Smooth muscle cell (in vitro differentiated cells): ENCODE measurements at regions not wholly inside any gene's neighbourhood (a gene's known extent, or its start where the extent isn't known, plus 50 kb on each side); places are given as distances from the start of the nearest gene placed in this dataset.
"Not testable (repeated sequence)": the region's sequence is repeated elsewhere in the genome, so short reads cannot be mapped to it uniquely, and the experiment has no call there.

Experiments used
- DNase-seq: peaks from one replicate; lab custom pipeline; 2025; ENCODE audit not compliant: unreplicated experiment; lab: John Stamatoyannopoulos, UW
- H2AFZ ChIP-seq: fragments of 200-600 bp; sonication (generic); 2 replicates; pipeline ENCODE4 v1.6.0; 2016; ENCODE audit warnings: antibody characterized with exemption, low read depth, mild to moderate bottlenecking
- H3F3A ChIP-seq: fragments of 200-600 bp; sonication (generic); 2 replicates; pipeline ENCODE4 v1.6.0; 2017; ENCODE audit warnings: antibody characterized with exemption, low read depth
- H3K27ac ChIP-seq: fragments of 200-600 bp; sonication (generic); 2 replicates; pipeline ENCODE4 v1.5.1; 2016; ENCODE audit warnings: low read depth, mild to moderate bottlenecking
- H3K27me3 ChIP-seq: fragments of 200-600 bp; sonication (generic); 2 replicates; pipeline ENCODE4 v1.6.1; 2016; ENCODE audit warnings: low read depth, mild to moderate bottlenecking
- H3K36me3 ChIP-seq: fragments of 200-600 bp; sonication (generic); 2 replicates; pipeline ENCODE4 v1.5.1; 2016; ENCODE audit warnings: low read depth
- H3K4me1 ChIP-seq: fragments of 200-600 bp; sonication (generic); 2 replicates; pipeline ENCODE4 v1.5.1; 2016; ENCODE audit warnings: low read depth
- H3K4me2 ChIP-seq: fragments of 200-600 bp; sonication (generic); 2 replicates; pipeline ENCODE4 v1.6.0; 2016; ENCODE audit warnings: mild to moderate bottlenecking
- H3K4me3 ChIP-seq: fragments of 200-600 bp; sonication (generic); 2 replicates; pipeline ENCODE4 v1.5.1; 2016; ENCODE audit warnings: mild to moderate bottlenecking
- H3K79me2 ChIP-seq: fragments of 200-600 bp; sonication (generic); 2 replicates; pipeline ENCODE4 v1.6.0; 2016; ENCODE audit warnings: low read depth, mild to moderate bottlenecking
- H3K9ac ChIP-seq: fragments of 200-600 bp; sonication (generic); 2 replicates; pipeline ENCODE4 v1.6.0; 2016; ENCODE audit warnings: low read depth
- H3K9me3 ChIP-seq: fragments of 200-600 bp; sonication (generic); replicated peaks from 2 replicates; pipeline ENCODE4 v1.5.1; 2016; ENCODE audit warnings: low read depth
- H4K20me1 ChIP-seq: fragments of 200-600 bp; sonication (generic); 2 replicates; pipeline ENCODE4 v1.6.0; 2016; ENCODE audit warnings: low read depth
- CTCF ChIP-seq: fragments of 200-600 bp; sonication (generic); IDR thresholded peaks from 2 replicates; pipeline ENCODE4 v1.5.1; 2017; ENCODE audit warnings: borderline replicate concordance, mild to moderate bottlenecking, antibody characterized with exemption; ENCODE audit not compliant: insufficient read depth, poor library complexity, severe bottlenecking
- WGBS: methylation state at CpG from one replicate; pipeline ENCODE4 v1.1.7; 2016; ENCODE audit warnings: low lambda C conversion rate; 5-methylcytosine and 5-hydroxymethylcytosine counted together

DNA sequence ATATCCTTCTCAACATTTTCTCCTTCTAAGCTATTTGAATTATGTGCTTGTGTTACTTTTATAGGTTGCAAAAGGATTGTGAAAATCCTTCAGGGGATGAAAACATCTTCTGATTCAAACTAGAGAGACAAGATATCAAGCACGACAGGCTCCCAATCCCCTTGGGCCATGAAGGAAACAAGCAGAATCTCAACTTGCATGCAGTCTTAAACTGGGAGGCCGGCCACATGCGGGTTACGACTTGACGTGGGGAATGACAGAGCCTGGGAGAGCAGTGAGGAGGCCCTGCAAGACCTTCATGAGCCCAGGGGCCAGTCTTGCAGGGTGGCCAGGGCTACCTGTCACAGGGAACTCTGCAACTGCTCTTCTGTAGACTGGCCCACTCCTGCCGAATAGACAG lies 94.4 kb downstream of the SCN11A start:
- no peaks in the 10 kb centered on the region for H3K79me2 ChIP-seq
- no peaks in the 10 kb centered on the region for H3K4me1 ChIP-seq
- H3K4me3 ChIP-seq: no peak overlapping the region
- H3K27ac ChIP-seq: no peak overlapping the region
- H3K36me3 ChIP-seq: no peaks in the 10 kb centered on the region
- no peaks in the 10 kb centered on the region for H3K27me3 ChIP-seq
- H3K9me3 ChIP-seq: no peaks in the 10 kb centered on the region
- TF ChIP-seq CTCF: no peak
- WGBS: 64% methylated on average over 6 of the region's 6 CpGs
- H2AFZ ChIP-seq: no peak overlapping the region
- no peaks in the 10 kb centered on the region for H4K20me1 ChIP-seq
- H3K4me2 ChIP-seq: no peak overlapping the region
- H3K9ac ChIP-seq: no peak overlapping the region
- no peaks in the 10 kb centered on the region for H3F3A ChIP-seq
- DNase-seq: no peak

GRCh38 chr3:38952721-38953120 lies 99.0 kb downstream of the SCN11A start:
- no peaks in the 10 kb centered on the region for H3K36me3 ChIP-seq
- no peaks in the 10 kb centered on the region for H4K20me1 ChIP-seq
- no peak overlapping the region for H3K4me2 ChIP-seq
- H3K4me3 ChIP-seq: no peak overlapping the region
- no peak overlapping the region for H3K9ac ChIP-seq
- no peaks in the 10 kb centered on the region for H3K9me3 ChIP-seq
- H3K27ac ChIP-seq: no peak overlapping the region
- DNase-seq: no peak
- TF ChIP-seq CTCF: no peak
- H3K4me1 ChIP-seq: no peaks in the 10 kb centered on the region
- no peaks in the 10 kb centered on the region for H3K79me2 ChIP-seq
- no peak overlapping the region for H2AFZ ChIP-seq
- 83% methylated on average over 1 of the region's 1 CpG for WGBS
- no peaks in the 10 kb centered on the region for H3K27me3 ChIP-seq
- no peaks in the 10 kb centered on the region for H3F3A ChIP-seq

GRCh38 chr3:38951167-38951566 lies 100.6 kb downstream of the SCN11A start:
- not testable (repeated sequence) for H2AFZ ChIP-seq, H3K27ac ChIP-seq, H3K4me1 ChIP-seq, H3K4me3 ChIP-seq, H3F3A ChIP-seq, H3K79me2 ChIP-seq, DNase-seq, H3K9ac ChIP-seq, H3K4me2 ChIP-seq, H3K9me3 ChIP-seq, H4K20me1 ChIP-seq, H3K36me3 ChIP-seq, H3K27me3 ChIP-seq
- WGBS: 97% methylated on average over 15 of the region's 33 CpGs

- no peak overlapping the region for H2AFZ ChIP-seq
- H3K9me3 ChIP-seq: no peaks in the 10 kb centered on the region
- no peak for DNase-seq
- H3K9ac ChIP-seq: no peak overlapping the region
- H3K4me1 ChIP-seq: no peaks in the 10 kb centered on the region
- WGBS: 99% methylated on average over 5 of the region's 5 CpGs
- no peaks in the 10 kb centered on the region for H4K20me1 ChIP-seq
- no peak for TF ChIP-seq CTCF
- H3K4me3 ChIP-seq: no peak overlapping the region
- no peaks in the 10 kb centered on the region for H3K27me3 ChIP-seq
- no peak overlapping the region for H3K27ac ChIP-seq
- H3K79me2 ChIP-seq: no peaks in the 10 kb centered on the region
- H3F3A ChIP-seq: no peaks in the 10 kb centered on the region
- no peak overlapping the region for H3K4me2 ChIP-seq
- H3K36me3 ChIP-seq: no peaks in the 10 kb centered on the region
Measured at GRCh38 chr3:38950581-38950980, 101.2 kb downstream of the SCN11A start.
